Anterior cingulate cortex (tissue), 58 donors: ENCODE measurements at regions not wholly inside any gene's neighbourhood (a gene's known extent, or its start where the extent isn't known, plus 50 kb on each side); places are given as distances from the start of the nearest gene placed in this dataset.

Experiments used
- DNase-seq, 58 donors: peaks; one replicate each; lab custom pipeline; 2025; lab: John Stamatoyannopoulos, UW

DNA sequence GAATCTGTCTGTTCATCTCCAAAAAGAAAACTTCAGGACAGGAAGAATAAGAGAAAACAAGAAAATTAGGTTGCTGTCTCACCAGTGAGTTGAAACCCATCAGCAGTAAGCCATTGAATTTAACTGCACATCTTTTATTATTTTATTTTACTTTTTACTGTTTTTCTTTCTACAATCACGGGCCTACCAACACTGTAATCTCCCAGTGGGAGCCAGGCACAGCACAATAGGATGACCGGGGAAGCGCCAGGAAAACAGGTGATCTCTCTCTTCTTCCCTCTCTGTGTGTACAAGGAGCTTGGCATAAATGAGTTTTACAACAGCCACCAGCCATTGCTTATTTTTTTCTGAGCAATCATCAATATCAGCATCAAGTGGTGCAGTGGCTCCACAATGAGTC is 113.1 kb upstream of the ESRRG start:
- DNase-seq, result no peak

DNA sequence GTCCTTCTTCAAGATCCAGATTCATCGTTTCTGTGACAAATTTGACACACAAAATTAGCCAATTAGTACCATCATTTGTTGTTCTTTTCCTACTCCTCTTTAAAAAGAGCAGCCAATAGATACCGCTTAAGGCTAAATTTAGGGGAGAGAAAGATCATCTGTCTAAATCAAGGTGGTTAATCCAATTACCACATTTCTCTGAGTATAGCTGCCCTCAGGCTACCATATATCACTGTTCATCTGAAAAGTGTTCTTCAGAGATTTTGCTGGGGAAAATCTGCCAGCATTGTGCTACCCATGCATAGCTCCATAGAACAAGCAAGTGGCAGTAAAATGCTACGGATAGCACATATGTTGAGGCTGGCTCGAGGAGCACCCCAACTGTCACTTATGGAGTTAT is 110.3 kb upstream of the ESRRG start:
- DNase-seq, result no peak

DNA sequence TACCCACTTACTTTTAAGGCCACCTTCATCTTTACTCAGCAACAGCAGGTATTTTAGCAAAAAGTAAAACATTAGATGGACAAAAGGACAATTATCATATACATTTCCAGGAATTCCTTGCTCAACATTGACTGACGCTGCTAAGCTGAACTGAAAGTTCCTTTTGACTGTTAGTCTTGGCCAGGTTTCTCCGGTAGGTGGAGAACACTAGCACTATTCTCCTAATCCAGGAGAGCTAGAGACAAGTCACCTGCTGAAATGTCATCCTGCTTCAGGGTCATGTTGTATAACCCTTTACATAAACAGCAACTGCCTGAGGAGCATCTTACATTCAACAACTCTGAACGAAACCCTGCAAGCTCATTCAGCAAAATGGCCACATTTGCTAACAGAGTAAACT is 109.0 kb upstream of the ESRRG start:
- no peak for DNase-seq

DNA sequence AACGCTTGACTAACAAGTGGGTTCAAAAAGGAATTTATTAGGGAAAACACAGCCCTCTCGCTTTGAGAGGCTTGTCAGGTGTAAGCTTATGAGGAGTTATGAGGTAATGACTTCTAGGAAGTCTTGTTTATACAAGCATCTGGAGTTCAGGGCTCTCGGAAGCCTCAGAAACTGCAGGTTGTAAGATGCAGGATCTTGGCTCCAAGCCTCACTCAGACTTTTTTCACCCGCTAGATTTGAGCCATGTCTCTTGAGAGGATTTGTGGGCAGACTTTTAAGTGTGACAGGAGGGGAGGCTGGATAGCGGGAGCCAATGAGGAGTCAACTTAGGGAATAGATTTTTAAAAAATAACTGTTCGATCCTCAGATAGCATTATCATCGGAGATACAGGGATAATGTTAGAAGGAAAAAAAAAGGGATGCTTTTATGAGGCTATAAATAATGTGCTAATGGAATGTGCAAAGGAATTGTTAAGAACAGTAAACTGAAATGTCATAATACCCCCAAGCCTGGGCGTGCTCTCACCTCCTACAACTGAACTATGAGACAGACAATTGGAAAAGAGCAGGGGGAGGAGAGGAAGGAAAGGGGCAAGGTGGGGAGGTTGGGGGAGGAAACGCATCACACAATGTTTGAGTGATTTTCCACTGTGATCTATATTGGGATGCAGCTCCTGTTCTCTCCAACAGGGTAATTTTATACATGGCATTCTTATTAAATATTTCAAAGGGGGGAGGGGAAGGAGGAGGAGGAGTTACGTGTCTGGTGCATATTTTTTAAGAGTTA is 107.4 kb upstream of the ESRRG start:
- peak in 1 of 58 donors; percentile 16 for DNase-seq

DNA sequence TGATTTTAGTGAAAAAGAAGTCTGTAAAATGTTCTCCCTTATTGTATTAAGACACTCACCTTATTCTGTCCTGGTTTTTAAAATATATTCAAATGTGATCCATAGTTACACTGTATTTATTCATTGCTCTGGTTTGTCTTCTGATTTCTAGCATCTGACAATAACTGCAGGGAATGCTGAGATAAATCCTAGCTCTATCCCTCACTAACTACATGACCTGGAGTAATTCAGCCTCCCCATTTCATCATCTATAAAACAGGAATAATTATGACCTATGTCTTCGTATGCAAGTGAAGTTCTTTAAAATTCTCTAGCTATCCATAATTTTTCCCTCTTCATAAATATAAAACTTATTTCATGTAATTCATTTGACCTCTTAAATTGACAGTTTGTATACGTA is 104.0 kb upstream of the ESRRG start:
- no peak for DNase-seq

DNA sequence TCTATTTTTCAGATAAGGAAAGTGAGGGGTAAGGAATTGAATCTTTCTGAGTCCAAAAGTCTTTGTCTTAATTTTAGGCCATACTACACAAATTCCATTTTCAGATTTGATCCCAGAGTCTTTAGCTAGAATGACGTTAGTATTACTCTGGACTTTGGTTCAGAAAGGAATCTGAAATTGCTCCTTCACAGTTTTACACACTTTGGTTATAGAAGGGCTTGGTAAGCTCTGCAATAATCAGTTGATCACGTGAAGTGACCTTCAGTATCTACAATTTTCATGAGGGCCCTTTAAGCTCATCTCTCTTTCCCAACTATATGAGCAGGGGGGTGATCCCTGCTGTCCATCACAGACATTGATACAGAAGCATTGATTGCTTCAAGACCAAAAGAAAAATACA is 103.4 kb upstream of the ESRRG start:
- DNase-seq, result no peak

DNA sequence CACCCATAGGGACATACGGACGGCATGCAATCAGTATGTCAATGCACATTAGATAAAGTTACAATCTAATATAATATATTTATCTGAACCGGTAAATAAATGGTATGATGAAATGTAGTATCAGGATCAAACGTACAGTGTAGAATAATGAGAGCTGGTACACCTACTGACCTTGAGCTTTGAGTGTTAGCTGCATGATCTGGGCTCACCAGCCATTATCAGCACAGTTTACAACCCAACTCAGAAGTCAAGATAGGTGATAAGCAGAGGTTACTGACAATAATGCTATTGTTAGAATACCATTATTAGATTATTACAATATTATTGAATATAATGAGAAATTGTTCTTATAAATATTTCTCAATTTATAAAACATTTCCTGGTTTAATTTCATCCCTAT is 103.0 kb upstream of the ESRRG start:
- DNase-seq, result no peak

DNA sequence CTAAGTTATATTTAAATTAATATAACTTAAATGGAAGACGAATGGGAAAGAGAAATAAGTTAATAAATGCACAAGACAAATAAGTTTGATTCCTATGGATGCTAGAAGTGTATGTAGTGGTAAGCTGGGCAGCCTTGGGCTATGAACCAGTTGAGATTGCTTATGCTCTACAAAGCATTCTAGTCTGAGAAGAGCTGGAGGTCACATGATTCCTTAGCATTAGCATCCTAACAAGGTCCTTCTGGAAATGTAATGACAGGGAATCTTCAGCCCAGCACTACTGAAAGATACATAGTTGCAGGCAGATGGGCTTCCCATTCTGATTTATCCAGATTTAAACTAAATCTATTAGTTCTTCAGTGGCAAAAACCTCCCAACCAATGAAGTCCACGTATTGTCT is 102.3 kb upstream of the ESRRG start:
- no peak for DNase-seq

DNA sequence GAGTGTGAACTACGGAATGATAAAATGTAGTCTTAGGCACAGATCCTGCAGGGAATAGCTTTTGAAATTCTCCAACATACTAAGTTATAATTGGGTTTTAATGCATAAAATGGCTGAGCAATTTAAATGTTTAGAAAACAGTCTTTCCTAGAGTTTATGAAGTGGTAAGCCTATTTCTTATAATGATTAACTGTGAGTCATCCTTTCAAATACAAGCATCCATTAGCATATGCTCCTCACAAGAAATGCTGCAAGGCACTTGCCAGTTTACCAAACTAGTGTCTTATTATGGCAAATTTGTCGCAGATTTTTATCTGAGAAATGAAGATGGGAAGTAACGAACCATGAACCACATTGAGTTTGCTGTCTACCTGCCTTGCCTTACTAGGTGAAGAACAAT is 101.3 kb upstream of the ESRRG start:
- no peak for DNase-seq

DNA sequence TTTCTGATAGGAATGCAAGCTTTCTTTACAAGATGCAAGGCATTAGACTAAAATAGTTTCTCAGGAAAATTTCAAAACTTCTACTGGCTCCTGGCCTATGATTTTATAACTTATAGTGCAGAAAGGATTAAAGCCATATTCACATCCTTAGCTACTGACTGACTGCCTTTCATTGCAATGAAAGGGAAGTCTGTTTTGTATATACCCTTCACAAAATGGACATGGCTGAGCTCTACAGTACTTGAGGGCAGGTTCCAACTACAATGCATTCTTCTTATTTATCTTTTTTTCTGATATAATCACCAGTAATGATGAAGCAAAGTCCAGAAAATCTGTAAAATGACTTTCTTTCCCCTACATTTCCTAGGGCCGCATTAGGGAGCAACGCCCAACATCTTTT is 100.5 kb upstream of the ESRRG start:
- DNase-seq, result no peak

DNA sequence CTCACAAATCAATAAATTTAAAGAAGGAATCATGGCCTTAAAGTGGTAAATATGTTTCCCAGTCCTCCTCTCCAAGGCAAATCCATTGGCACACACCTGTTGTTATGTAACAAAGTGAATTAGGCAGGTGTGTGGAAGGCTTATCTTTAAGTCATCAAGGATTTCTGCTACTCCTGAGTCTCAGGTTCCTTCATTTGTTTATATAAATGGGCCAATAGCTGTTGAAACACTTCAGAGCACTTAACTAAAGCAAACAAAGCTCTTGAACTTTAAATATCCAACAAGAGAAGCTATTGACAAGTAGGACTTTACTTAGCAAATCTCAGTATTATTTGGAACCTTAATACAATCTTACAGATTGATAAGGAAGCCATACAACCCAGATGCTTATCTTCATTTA is 99.3 kb upstream of the ESRRG start:
- no peak for DNase-seq

DNA sequence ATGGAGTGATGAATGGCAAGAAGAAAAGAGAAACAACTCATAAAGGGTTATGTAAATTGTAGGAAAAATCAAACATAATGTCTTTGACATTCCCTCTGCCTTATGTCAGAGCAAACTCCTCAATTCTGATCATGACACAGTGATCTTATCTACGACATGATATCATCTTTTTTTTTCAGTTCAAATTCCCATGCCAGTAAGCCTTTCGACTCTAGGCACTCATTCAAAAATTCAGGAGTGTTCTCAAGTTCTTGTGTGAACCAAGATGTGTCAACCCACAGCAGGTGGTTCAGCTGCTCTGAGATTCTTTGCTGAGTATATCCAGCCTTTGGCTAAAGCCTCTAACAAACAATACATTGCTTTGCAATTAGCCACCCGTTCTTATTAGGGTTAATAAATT is 97.1 kb upstream of the ESRRG start:
- no peak for DNase-seq

DNA sequence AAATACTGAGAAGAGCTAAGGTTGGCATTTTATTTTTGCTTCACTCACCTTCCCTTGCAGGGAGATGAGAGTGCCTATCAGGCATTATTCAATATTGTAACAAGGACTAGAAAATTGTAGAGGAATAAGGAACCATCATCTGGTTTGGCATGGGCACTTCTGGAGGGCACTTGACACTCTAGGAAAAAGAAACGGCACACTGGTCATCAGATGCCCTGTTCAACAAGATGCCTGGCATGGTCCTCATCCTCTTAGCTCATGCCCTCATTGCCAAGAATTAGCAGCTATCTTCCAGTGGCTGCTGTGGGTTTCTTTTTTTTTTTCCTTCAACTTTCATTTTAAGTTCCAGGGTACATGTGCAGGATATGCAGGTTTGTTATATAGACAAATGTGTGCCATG is 95.1 kb upstream of the ESRRG start:
- DNase-seq, result no peak

DNA sequence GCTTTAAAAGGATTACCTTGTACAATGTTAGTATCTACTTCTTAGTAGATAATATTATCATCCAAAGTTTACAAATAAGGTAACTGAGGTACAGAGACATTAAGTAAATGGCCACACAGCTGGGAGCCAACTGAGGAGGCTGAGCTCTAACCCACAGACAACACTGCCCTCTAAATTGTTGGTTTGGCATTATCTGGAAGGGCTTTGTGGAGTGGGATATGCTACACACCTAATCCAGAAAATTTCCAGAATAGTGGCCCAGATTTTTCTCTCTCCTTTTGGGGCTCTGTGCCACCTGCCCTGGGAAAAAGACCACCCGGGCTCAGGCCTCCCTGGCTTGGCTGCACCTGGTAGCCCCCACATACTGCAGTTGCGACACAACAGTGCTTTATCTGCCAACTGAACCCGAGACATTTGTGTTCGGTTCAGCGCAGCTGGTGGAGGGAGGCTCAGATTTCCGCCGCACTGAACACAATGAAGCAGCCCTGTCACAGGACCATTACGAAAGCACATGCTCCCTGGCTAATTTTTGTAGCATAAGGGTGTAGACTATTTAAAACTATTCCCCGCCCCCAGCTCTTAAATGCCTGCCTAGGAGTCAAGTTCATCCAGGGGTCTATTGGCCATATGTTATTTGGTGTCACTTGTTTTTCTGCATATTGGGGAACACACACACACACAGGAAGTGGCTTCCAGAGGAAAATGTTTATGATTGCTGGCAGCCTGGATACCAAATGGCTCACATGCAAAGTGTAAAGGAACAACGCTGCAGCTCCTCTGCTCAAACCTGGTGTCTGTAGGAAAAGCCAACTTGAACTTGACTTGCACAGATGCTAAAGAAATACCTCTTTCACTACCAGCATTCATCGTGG is 92.3 kb upstream of the ESRRG start:
- DNase-seq, result peak in 24 of 58 donors; percentile 1 to 39 (median 10)

DNA sequence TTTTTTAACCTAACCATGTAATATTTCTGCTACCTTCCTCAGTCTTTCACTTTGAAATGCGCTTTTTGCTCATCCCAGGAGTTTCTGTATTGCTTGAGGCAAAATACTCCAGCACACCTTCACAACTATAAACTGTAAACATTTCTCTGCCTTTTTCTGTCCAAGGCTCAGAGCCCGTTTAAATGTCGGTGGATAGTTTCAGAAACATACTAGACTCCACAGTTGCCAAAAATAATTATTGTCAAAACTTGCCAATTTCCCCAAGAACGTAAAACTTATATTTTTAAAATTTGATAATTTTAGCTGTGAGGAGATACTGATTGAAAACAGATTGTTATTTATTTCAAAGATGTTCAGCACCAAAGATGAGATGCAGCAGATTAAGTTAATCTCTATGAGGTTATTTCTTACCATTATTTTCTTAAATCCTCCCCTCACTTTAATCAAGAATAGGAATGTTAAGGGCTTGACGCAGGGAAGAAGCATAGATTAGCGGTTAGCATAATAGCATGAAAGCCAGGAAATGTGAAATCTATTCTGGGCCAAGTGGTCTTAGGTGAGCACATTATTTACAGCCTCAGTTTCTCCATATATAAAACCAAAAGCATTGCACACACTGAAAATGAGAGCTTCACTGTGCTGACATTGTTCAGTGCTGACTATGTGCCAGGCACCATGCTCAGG is 91.5 kb upstream of the ESRRG start:
- DNase-seq, result no peak

DNA sequence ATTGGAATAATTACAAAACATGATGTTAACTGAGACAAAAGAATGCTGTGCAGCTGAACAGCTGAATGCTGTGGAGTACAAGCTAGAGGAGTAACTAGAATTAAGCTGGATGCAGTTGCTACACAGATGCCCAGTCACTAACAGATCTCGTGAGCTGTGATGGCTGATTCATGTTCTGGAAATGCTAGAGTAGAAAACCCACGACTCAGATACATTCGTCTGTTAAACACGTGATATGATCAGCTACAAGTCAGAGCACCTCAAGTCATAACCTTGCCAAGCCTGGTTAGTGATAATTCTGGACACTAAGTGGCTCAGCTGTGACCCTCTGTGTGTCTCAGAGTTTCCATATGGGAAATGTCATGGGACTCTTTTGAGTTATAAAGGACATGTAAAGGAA is 89.7 kb upstream of the ESRRG start:
- DNase-seq, result no peak

DNA sequence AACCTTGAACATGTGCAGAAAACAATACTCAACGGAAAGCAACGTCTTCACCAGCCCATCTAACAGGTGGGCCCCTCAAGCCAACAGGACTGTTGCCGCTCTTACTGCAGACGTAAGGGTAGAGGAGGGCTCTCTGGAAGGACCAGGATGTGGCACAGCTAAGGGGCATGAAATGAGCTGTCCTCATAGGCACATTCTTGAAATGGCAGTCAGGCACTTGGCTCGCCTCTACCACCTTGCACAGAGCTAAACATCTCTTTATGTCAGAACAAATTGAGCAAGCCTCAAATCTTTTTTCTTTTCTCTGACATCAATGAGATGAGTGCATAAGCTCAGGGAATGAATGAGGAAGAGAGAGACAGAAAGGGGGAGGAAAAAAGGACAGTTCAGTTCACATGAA is 86.4 kb upstream of the ESRRG start:
- DNase-seq, result no peak

DNA sequence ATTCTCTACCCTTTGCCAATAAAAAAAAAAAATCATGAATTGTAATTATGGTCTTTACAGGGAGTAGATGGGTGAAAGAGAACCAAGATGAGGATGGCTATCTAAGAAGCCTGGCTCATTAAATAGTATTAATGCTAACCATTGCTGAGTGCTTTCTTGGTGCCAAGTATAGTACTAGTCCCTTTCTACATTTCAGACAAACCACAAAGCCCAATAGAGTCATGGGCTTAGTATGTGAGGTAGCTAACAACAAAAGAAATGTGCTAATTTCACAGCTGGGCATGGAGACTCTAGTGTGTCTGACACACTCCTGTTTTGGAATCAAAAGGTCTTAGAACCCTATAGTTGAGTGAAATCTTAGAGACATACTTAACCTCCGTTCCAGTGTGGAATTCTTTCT is 84.5 kb upstream of the ESRRG start:
- no peak for DNase-seq

DNA sequence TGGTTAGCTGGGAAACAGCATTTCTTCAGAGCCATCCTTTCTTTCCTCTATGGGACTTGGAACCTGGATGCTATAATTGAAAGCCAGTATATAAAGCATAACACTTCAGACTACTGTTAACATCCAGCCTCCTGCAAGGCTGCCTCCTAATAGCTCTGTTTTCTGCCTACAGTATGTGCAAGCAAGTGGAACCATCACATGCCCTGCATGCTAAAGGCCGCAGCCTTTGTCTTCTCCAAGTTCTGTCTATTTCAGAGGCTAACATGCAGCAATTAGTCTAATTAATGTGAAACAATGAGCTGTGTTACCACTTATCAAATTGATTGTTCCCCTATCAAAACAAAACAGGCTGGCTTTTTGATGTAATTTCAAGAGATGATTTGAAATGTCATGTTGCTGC is 82.7 kb upstream of the ESRRG start:
- no peak for DNase-seq

DNA sequence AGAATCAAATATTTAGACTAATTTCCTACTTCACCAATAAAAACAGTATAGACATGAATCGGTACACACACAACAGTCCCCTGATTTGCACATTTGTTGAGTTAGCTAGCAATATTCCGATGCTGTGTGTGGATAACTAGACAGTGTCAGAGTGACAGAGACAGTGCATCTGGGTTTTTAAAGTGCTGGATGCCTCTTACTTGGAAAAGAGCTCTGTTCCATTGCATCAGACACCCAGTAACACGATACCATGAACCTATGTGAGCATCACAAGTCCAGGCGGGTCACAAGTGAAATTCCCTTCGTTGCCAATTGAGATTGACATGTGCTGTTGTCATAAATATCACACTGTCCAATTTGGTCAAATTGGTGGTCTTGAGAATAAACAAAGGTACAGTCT is 82.0 kb upstream of the ESRRG start:
- DNase-seq, result peak in 1 of 58 donors; percentile 19

DNA sequence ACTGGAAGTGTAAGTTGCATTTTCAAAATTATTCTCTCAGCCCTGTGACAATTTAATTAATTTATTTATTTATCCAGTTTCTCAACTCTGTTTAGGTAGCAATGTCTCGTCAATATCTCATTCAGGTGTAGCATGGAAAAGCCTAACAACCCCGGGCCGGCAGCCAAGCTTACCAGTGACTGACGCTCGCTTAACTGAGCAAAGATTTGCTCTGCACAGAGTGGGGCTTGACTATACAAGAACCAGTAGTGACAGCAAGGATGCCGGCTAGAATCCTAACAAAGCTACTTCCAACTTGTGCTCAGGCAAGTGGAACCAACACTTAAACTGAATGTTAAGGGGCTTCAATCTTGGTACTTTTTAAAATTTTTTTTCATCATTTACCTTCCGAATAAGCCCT is 80.9 kb upstream of the ESRRG start:
- DNase-seq, result no peak
